ENCODE measurements at regions not wholly inside any gene's neighbourhood (a gene's known extent, or its start where the extent isn't known, plus 50 kb on each side); places are given as distances from the start of the nearest gene placed in this dataset.

- no peak for FAIRE-seq
- intact Hi-C loops (cut with micrococcal nuclease) = no loop called here
Measured at GRCh38 chr6:40923326-40923725, 115.7 kb downstream of the UNC5CL start.

More at GRCh38 chr6:40923326-40923725, 115.7 kb downstream of the UNC5CL start:
- DNase-seq (ENCODE audit: extremely low read depth in 1 of 4, low spot score in 3 of 4) (peak in 1 of 4 experiments; percentile 6), ATAC-seq (peak; percentile 46; the same call in 2 of the 3 replicates)
- Histone ChIP-seq H3K27me3 (ENCODE audit: control insufficient read depth in 2 of 2, insufficient read depth in 2 of 2, low read length in 2 of 2) (peaks cover 17 to 41% of the 10 kb centered on the region in 2 experiments; a peak in 3 of 5 replicates), H3K4me1 (replicated peaks in 1 of 2; ENCODE audit: control insufficient read depth in 2 of 2, insufficient read depth in 2 of 2, low read length in 2 of 2) (no peaks in the 10 kb centered on the region), H4K20me1 (replicated peaks; ENCODE audit: control insufficient read depth, insufficient read depth, low read length) (no peaks in the 10 kb centered on the region; the same call in 1 of the 2 replicates), H3K9me1 (ENCODE audit: control insufficient read depth, insufficient read depth, low read length) (no peaks in the 10 kb centered on the region), H3K36me3 (ENCODE audit: control insufficient read depth, insufficient read depth, low read length) (no peaks in the 10 kb centered on the region), H3K4me2 (ENCODE audit: insufficient read depth, low read length) (no peak overlapping the region), H2AFZ (ENCODE audit: low read depth, low read length) (no peak overlapping the region), H3K27ac (ENCODE audit: extremely low read depth, low read depth, low read length) (no peak overlapping the region), H3K4me3 (no peak overlapping the region), H3K9ac (ENCODE audit: insufficient read depth in 1 of 2, low read depth in 2 of 2, low read length in 2 of 2) (peak overlapping the region in 1 of 2 experiments; percentile 2; a peak in 1 of 4 replicates), H3K79me2 (ENCODE audit: control insufficient read depth, insufficient read depth, low read length) (no peaks in the 10 kb centered on the region), H3K9me3 (replicated peaks; ENCODE audit: control insufficient read depth, insufficient read depth, low read depth, low read length) (no peaks in the 10 kb centered on the region)
- in situ Hi-C loops (cut with MboI) = no loop called here
- no peak for TF ChIP-seq E4F1 (CRISPR knock-in tag; IDR thresholded peaks at IDR 0.05; ENCODE audit: borderline replicate concordance)
- no peak for TF ChIP-seq FOXA3 (CRISPR knock-in tag; conservative IDR thresholded peaks at IDR 0.05 in 1 of 2, IDR thresholded peaks at IDR 0.05 in 1 of 2)
- TF ChIP-seq RFX1 (IDR thresholded peaks at IDR 0.05) = peak; percentile 38
- 4% methylated on average over 4 of the region's 4 CpGs for WGBS (ENCODE audit: insufficient coverage, low coverage, missing lambda C conversion rate)
- POLR2A ChIA-PET = no interaction called here
- BruUV-seq (replicated peaks) = no TSS peak
- CTCF ChIA-PET (ENCODE audit: low intra/inter-chr PET ratio) = no interaction called here
